ENCODE measurements at regions not wholly inside any gene's neighbourhood (a gene's known extent, or its start where the extent isn't known, plus 50 kb on each side); places are given as distances from the start of the nearest gene placed in this dataset.

GRCh38 chrX:112148397-112148796 lies 65.8 kb upstream of the TRPC5 start:
- FAIRE-seq (no peak), DNase-seq (ENCODE audit: insufficient read length, low spot score) (no peak)
- TF ChIP-seq POLR2A (IDR thresholded peaks at IDR 0.05; ENCODE audit: low read depth, low read length), result no peak

GRCh38 chrX:112147206-112147605 lies 64.6 kb upstream of the TRPC5 start:
- no peak for FAIRE-seq
- TF ChIP-seq POLR2A (IDR thresholded peaks at IDR 0.05; ENCODE audit: low read depth, low read length), result no peak
- DNase-seq (ENCODE audit: insufficient read length, low spot score), result no peak

- DNase-seq (ENCODE audit: insufficient read length, low spot score), result no peak
- TF ChIP-seq POLR2A (IDR thresholded peaks at IDR 0.05; ENCODE audit: low read depth, low read length), result no peak
- no peak for FAIRE-seq
Measured at GRCh38 chrX:112137276-112137675, 54.7 kb upstream of the TRPC5 start.

Data from H54 (cell line).